ENCODE measurements at regions not wholly inside any gene's neighbourhood (a gene's known extent, or its start where the extent isn't known, plus 50 kb on each side); places are given as distances from the start of the nearest gene placed in this dataset.

- no peak for ATAC-seq
These were observed 156.2 kb downstream of the SH2D1A start for GRCh38 chrX:124502599-124502998.

GRCh38 chrX:124504111-124504983 lies 158.0 kb downstream of the SH2D1A start:
- H3K27me3 ChIP-seq = peaks cover 0 to 14% (median 0%) of the 10 kb centered on the region in 9 donors
- WGBS, 4 donors = 48 to 72% (median 53%) methylated on average over 7 of the region's 7 CpGs
- H3K9me3 ChIP-seq = no peaks in the 10 kb centered on the region
- ATAC-seq (no peak), DNase-seq (no peak)
- TF ChIP-seq CTCF (IDR thresholded peaks at IDR 0.05) (no peak), POLR2A (IDR thresholded peaks at IDR 0.05) (no peak)
- H3K4me3 ChIP-seq = no peak overlapping the region
- H3K36me3 ChIP-seq = no peaks in the 10 kb centered on the region
- no peaks in the 10 kb centered on the region for H3K4me1 ChIP-seq
- intact Hi-C loops (cut with DNase I) = no loop called here
- H3K27ac ChIP-seq = no peak overlapping the region

More at GRCh38 chrX:124502599-124502998, 156.2 kb downstream of the SH2D1A start:
- WGBS, 4 donors = 90 to 97% (median 96%) methylated on average over 3 of the region's 3 CpGs
- TF ChIP-seq CTCF (IDR thresholded peaks at IDR 0.05) = no peak
- TF ChIP-seq POLR2A (IDR thresholded peaks at IDR 0.05) = no peak
- H3K4me3 ChIP-seq = no peak overlapping the region
- peaks cover 0 to 14% (median 0%) of the 10 kb centered on the region in 9 donors for H3K27me3 ChIP-seq
- H3K27ac ChIP-seq = no peak overlapping the region
- intact Hi-C loops (cut with DNase I) = no loop called here
- H3K36me3 ChIP-seq = no peaks in the 10 kb centered on the region
- DNase-seq = no peak
- H3K9me3 ChIP-seq = no peaks in the 10 kb centered on the region
- no peaks in the 10 kb centered on the region for H3K4me1 ChIP-seq

GRCh38 chrX:124506066-124506465 lies 159.7 kb downstream of the SH2D1A start:
- ATAC-seq (no peak), DNase-seq (no peak)
- Histone ChIP-seq H3K4me1 (no peaks in the 10 kb centered on the region), H3K27me3 (peaks cover 0 to 12% (median 0%) of the 10 kb centered on the region in 9 donors), H3K27ac (no peak overlapping the region), H3K36me3 (no peaks in the 10 kb centered on the region), H3K9me3 (no peaks in the 10 kb centered on the region), H3K4me3 (no peak overlapping the region)
- intact Hi-C loops (cut with DNase I) = no loop called here
- WGBS, 4 donors = 69 to 78% (median 77%) methylated on average over 3 of the region's 3 CpGs
- TF ChIP-seq CTCF (IDR thresholded peaks at IDR 0.05) (no peak), POLR2A (IDR thresholded peaks at IDR 0.05) (no peak)

- H3K4me1 ChIP-seq = no peaks in the 10 kb centered on the region
- intact Hi-C loops (cut with DNase I) = no loop called here
- H3K4me3 ChIP-seq = no peak overlapping the region
- no peak overlapping the region for H3K27ac ChIP-seq
- DNase-seq (no peak), ATAC-seq (no peak)
- H3K27me3 ChIP-seq = peaks cover 0 to 6% (median 0%) of the 10 kb centered on the region in 9 donors
- WGBS, 4 donors = 44 to 72% (median 63%) methylated on average over 2 of the region's 2 CpGs
- TF ChIP-seq CTCF (IDR thresholded peaks at IDR 0.05) (no peak), POLR2A (IDR thresholded peaks at IDR 0.05) (no peak)
- no peaks in the 10 kb centered on the region for H3K36me3 ChIP-seq
- no peaks in the 10 kb centered on the region for H3K9me3 ChIP-seq
These were observed 160.9 kb downstream of the SH2D1A start for GRCh38 chrX:124507246-124507645.

Measured in heart left ventricle (tissue), 16 donors.